ENCODE measurements at regions not wholly inside any gene's neighbourhood (a gene's known extent, or its start where the extent isn't known, plus 50 kb on each side); places are given as distances from the start of the nearest gene placed in this dataset.
A peak's percentile ranks its signal among the peaks of the same experiment; 100 is the strongest.
"Not testable (repeated sequence)": the region's sequence is repeated elsewhere in the genome, so short reads cannot be mapped to it uniquely, and the experiment has no call there.

DNA sequence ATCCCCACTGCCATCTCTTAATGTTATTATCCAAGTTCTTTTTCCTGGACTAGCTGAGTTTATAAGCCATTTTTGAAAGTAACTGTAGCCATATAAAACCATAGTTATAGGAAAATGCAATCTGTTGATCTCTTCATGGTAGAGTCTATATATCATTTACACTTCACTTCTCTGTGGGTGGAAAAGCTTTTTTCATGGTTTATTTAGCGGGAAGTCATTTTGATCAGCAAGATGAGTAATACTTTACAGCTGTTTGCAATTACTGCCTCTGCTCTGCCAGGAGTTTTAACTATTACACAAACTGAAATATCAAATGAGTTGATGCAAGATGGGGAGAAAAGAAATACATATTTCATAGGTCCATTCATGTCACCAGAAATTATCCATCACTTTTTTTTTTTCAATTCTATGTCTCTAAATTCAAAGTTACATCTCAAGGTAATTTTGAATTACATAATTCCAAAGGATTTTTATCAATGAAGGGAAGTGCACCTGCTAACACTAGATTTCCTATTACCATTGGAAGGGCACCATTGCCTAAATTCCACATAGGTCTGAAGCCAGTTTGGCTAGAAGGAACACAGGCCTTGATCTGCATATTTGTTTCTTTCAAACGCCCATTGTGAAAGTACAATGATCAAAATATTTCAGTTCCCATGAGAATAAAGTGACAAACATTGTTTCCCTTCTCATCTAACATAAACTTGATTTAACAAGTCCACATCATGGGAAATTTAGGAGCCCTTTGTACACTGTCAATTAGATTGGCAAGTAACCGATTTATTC is 296.7 kb downstream of the ZNF326 start:
- no peak for DNase-seq

DNA sequence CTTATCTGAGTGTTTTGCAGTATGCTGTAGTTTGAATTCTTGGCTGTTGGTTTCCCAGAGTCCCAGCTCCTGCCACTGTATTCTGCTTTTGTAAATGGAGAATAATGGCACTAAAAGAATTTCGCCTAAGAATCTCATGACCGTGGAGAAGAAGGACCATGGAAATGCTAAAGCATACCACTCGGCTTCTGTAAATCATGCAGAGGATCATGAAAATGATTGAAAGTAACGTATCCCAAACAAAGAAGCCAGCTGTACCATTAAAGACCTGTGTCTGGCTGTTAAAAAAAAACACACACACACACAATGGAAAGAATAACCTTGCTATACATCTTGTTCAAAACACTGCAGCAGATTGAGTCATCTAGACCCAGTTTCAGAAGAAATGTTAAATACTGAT is 287.9 kb downstream of the ZNF326 start:
- DNase-seq, result no peak

DNA sequence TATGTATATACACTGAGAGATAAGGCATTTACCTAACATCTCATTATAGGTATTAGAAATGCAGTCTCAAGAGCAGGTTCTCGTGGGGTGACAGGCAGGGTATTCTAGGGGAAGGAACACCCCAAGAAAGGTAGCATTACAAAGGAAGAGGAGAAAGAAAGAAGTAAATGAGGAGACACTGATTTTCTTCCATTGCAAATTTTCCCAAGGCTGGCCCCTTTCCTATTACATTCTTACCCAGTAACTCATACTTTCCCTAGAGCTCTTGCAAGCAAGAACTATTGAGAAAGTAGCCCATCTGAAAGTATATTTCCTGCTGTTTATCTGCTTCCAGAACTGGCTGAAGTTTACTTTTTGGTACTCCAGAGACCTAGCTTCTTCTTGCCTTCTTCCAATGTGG is 287.0 kb downstream of the ZNF326 start:
- not testable (repeated sequence) for DNase-seq

DNA sequence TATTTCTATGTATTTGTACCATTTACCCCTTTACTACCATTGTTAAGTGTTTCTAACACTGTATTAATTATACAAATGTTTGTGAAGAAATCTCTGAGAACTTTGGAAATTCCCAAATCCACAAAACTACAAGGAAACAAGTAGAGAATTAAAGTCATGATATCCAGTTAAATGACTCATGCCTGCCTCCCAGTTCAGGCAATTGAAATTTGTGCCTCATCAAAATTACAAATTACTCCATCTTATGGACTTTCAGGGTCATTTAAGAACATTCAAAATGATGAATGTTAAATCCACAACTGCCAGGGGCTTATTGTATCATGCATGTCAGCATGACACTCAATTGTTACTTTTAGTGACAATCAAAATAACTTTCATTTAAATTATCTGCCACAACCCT is 282.4 kb downstream of the ZNF326 start:
- DNase-seq, result no peak

DNA sequence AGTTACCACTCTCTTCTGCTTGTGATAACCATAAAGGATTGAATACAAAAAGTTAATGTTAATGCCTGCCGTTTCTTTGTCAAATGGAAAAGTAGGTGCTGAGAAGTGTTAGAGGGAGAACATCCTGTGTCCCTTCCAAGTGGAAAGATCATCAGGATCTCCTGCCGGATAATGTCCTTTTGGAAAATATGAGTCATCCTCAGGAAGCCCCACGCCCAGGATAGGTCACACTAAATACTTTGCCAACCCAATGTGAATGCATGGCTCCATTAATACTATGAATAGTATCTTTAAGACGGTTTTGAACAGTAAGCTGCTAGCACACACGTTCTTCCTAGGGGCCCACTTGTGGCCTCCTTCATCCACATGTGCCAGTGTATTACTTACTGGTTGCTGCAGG is 279.5 kb downstream of the ZNF326 start:
- no peak for DNase-seq

DNA sequence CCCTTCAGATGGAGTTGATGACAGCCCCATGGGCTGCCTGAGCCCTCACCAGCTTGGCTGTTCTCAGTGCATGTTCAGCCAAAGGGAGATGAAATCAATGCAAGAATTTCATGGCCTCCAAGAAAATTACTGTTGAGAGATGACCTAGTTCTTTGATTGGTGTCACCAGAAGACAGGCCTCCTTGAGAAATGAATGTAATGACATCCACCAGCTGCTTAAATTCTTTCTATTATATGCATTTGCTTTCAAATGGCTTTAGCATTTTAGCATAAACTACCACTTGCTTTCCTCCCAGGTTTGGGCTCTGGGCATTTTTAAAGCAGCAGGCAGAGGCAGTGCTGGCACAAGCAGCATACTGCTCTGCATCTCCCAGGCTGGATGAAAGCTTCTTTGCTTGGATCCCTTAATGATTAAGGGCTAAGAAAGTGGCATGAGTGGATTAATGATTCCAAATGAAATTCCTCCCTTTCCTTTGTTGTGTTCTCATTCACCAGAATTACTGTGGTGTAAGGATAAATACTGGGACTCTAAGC is 278.4 kb downstream of the ZNF326 start:
- DNase-seq, result no peak

DNA sequence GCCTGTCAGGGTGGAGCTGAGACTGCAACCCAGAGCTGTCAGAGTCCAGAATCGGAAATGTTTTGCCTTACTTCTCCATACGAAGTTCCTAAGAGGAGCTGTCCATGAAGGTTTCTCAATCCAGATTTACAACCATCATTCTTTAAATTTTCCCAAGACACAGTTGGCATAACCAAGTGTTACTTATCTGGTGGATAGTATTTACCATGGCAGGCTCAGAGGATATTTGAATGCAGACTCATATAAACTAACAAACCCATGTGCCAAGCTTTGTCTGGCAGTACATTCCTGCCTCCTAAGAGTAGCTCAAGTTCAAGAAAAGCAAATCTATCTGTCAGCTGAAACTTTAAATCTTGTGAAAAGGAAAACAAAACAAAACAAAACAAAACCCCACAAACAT is 267.9 kb downstream of the ZNF326 start:
- no peak for DNase-seq

DNA sequence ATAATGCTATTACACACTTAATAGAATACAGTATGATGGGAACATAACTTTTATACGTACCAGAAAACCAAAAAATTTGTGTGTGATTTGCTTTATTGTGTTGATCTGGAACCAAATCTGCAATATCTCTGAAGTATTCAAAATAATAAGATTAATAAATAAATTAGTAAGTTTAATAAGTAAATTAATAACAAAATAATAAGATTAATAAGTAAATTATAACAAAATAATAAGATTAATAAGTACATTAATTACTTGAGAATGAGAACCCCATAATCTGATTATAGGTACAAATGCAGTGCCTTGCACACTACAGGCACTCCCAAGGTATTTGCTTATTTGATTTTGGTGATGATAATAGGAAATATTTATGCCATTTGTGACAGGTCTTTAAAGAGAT is 267.4 kb downstream of the ZNF326 start:
- no peak for DNase-seq

DNA sequence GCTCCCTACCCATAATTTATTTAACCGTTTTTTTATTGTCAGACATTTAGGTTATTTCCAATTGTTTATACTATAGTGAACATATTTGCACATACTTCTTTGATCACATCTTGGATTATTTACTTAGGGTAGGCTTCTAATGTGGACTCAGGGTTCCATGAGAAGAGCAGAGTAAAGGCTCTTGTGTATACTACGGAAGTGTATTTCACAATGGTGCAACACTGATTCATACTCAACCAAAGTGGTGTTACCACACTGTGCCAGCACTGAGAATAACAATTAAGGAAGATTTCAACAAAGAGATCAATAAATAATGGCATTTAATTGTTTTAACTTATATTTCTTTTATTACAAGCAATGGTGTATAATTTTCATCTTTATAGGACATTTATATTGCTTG is 251.2 kb downstream of the ZNF326 start:
- DNase-seq, result no peak

DNA sequence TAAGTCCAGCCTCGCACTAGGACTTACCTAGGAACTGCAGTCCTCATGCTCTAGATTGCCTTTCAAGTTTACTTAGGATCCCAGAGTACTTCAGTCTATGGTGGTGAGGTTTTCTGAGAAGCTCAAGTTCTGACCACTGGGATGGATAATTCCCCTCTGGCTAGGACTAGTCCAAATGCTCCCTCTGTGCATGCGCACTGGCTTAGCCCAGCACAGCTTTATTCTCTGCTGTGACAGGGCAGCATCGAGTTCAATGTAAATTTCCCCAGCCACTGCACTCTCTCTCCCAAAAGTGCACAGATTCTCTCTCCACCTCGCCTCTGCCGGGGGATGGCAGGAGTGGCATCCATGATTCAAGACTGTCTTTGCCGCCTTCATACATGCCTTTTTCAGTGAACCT is 241.6 kb downstream of the ZNF326 start:
- no peak for DNase-seq

DNA sequence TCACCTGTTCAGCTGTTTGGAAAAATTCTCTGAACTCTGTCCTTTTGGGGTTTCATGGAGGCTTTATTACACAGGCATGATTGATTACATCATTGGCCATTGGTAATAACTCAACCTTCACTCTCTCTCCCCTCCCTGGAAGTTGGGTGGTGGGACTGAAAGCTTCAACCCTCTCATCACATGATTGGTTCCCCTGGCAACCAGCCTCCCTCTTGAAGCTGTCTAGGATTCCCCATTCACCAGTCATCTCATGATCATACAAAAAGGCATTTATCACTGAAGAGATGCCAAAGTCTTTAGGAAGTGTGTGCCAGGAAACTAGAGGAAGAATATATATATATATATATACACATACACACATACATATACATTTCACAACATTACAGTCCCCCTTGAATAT is 228.5 kb downstream of the ZNF326 start:
- DNase-seq, result no peak

DNA sequence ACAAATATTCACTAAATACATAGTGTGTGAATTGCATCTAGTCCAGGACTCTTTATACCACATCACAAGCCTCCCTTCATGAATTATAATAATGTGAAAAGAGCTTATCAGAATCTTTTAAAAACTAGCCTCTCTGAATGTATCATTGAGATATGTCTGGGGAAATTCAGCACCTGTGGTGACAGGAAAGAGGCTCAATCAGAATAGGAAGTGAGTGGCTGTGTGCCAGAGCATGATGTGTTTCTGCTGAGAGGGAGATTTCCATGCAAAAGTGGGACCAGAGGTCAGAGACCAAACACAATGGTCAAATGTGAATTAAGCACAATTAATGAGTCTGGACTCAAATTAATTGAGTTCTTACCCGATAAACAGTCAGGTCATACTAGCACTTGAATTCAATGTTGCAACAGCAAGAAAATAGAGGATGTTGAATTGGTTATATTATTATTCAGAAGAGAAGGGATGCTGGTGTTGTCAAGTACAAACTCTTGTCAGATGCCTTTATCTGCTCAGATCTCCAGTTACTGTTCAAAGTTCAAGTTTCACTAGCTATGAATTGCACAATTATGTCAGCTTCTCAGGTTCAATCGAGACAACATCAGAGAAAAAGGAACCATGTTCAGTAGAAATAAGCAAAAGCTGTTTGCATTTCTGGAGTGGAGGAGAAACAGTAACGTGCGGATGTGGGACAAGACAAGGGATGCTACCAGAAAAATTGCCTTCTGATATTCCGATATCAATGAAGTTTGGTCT is 226.2 kb downstream of the ZNF326 start:
- DNase-seq, result peak in 1 of 2 experiments; percentile 10

DNA sequence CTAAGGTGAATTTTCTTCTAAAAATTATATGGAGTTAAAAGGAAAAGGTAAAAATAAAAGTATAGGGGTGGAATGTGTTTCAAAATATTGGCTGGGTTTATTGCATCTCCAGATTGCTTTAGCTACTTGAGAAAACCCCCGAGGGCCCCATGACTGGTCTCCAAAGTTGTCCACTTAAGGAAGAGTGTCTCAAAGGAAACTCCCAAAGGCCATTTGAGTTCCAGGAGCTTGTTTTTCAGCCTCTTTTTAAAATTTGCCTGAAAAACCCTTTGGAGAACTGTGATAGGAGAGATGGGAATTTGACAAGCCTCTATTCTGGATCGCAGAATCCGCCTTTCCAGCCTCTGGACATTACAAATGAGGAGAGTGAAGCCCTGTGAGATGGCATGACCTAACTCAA is 225.6 kb downstream of the ZNF326 start:
- no peak for DNase-seq

DNA sequence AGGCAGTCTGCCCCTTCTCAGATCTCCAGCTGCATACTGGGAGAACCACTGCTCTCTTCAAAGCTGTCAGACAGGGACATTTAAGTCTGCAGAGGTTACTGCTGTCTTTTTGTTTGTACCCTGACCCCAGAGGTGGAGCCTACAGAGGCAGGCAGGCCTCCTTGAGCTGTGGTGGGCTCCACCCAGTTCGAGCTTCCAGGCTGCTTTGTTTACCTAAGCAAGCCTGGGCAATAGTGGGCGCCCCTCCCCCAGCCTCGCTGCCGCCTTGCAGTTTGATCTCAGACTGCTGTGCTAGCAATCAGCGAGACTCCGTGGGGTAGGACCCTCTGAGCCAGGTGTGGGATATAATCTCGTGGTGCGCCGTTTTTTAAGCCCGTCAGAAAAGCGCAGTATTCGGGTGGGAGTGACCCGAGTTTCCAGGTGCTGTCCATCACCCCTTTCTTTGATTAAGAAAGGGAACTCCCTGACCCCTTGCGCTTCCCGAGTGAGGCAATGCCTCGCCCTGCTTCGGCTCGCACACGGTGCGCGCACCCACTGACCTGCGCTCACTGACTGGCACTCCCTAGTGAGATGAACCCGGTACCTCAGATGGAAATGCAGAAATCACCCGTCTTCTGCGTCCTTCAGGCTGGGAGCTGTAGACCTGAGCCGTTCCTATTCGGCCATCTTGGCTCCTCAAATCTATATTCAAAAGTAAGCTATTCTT is 224.4 kb downstream of the ZNF326 start:
- DNase-seq, result not testable (repeated sequence)

DNA sequence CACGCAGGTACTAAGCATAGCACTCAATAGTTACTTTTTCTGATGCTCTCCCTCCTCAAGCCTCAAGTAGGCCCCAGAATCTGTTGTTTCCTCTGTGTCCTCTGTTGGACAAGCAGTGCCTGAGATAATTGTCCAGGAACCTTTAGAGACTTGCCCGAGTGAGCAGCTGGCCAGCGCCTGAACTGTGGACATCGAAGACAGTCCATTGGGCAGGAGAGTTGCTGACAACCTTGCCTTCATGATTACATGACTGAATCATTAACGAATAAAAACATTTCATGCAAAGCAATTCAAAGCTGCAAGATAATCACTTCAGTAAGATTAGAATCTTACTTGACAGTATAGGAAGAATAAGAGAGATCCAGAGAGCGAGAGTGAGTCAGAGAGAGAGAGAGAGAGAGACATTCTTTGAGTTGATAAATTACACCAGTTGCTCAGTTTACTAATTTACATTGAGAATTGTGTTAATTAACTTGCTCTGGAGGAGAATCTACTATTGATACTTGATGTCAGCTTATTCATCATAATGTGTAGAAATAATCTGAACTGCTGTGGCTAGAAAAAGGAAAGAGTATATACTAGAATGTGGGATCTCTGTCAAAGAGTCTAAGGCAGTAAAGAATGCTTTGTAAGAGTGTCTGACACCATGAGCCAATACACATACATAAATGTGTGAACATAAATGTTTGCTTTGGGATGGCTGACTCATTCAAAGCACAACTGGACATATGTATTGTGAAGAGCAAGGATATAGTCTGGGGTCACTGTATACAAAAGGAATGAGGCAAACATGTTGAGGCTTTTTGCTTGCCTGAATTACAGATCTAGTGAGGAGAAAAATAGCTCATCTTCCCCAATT is 216.0 kb downstream of the ZNF326 start:
- no peak for DNase-seq

DNA sequence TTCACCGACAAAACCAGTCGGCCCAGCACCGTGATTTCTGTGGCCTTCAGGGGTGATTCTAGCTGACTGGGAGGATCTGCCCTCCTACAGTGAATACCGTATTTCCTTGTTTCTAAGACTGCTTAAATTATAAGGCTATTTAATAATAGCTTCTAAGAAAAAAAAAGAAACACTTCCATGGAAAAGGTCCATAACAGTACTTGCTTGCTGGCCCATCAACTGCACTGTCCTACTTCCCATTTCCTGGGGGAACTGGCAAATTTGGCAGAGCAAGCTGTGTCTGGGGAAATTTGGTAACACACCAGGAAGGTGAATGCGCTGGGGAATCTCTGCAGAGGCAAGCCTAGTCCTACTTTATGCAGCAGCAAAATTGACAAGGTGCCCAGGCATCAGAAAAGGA is 214.0 kb downstream of the ZNF326 start:
- DNase-seq, result no peak

DNA sequence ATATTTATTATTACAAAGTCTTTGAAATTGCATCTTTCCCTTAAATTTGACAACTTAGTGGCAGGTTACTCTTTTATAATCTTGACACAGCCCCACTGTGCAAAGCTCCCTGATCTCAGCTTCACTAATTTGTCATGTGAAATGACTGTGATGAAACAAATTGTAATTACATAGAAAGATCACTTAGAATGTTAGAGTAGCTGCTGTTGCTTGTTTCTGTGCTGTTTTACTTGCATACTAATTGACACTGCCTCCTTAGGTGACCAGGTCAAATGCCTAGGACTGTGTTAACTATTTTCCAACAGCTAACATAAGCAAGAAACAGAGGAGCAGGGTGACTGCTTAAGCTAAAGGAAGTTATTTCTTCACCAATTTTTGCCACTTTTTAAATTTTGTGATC is 211.3 kb downstream of the ZNF326 start:
- no peak for DNase-seq

DNA sequence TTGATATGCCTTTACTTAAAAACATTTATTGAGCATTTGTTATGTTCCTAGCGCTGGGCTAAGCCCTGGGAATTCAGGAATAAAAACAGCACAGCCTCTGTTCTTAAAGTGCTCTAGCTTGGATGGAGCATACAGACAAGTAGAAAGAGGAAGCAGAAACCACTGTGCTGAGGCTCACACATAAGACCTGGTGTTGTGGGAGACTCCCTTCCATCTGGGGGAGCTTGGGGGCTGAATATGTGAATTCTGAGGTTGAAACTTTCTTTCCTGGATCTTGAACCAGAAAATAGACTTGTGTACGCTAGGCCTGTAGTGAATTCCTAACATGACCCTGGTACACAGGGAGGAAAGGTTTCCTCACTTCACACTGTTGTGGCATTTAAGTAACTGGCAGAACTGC is 209.9 kb downstream of the ZNF326 start:
- DNase-seq, result no peak

DNA sequence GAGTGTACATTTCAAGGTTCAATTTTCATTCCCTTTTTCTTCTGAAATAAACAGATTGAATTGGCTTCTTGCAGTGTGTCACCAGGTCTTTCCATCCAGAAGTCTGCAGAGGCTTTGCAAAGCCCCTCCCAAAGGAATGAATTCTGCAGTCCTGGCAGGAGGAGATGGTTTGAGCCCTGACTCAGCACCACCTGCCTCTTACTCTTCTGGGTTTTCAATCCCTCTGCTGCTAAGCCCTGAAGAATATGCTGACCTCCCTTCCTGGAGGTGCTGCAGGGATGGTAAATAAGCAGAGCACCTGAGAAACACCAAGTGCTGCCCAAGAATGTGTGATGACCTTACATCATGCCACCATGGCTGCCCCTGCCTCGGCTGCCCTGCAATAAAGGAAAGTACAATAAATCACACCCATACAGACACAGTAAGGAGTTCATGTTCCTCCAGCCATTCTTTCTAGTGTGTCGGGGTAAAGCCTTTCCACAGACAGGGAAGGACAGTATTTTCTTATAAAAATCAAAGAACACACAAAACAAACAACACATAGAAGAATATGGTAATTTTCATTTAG is 209.2 kb downstream of the ZNF326 start:
- DNase-seq, result no peak

DNA sequence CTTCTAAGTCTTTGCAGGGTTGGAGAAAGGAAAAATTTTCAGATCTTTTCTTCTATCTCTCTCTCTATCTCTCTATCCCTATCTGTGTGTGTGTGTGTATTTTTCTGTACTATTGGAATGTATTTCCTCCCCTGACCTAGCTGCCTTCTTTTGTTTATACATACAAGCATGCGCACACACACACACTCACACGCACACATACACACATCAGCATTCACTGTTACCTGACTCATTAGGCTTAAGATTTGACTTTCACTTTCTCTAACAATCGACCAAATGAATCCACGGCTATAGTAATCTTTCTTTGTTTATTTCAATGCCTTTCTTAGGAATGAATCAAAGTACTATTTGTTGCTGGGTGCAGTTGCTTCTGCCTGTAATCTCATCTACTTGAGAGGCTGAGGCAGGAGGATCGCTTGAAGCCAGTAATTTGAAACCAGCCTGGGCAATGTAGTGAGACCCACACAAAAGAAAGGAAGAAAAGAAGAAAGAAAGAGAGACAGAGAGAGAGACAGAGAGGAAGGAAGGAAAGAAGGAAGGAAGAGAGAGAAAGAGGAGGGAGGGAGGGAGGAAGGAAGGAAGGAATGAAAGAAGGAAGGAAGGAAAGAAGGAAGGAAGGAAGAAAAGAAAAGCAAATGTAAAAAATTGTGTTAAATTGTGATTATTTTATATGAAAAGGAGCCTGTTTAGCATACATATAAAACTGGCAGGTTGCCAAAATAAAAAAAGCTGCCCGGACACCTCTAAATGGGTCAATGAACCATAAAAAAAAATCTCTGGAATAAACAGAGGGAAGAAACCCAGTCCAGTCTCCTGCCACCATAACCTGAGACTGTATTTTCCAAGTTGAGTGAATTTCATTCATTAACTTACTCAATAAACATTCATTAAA is 206.8 kb downstream of the ZNF326 start:
- DNase-seq, result no peak

DNA sequence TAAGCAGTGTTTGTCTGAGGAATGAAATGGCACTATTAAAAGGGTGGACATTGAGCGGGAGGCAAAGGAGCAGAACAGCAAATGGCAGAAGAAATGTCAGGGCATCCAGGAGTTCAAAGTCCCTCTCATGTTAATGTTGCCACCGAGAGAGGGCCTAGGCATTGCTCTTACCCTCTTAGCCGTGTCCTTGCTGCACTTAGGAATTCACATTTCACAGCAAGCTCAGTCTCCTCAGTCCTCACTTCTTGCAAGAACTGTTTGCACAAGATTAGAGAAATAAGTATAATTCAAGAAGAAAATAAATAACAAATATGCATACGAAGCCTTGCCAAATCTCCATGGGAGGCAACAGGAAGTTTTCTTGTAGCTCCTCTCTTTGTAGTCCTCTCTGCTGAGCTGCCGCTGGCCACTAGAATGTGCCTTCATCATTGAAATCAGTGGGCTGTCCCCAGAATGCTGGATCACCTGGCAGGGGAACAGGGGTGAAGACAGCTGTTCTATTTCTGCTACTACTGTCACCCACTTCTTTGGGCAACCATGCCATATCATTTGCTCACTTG is 205.8 kb downstream of the ZNF326 start:
- DNase-seq, result no peak

All from NCI-H2081 (cell line).